PC-9 (cell line): ENCODE measurements at regions not wholly inside any gene's neighbourhood (a gene's known extent, or its start where the extent isn't known, plus 50 kb on each side); places are given as distances from the start of the nearest gene placed in this dataset.

ENCODE experiments used
- CTCF ChIP-seq: fragments of 200-600 bp; sonication (generic); conservative IDR thresholded peaks from 2 replicates; pipeline ENCODE4 v1.6.1; 2017; ENCODE audit warnings: mixed run types, antibody characterized with exemption, mild to moderate bottlenecking, moderate library complexity
- EZH2 ChIP-seq: fragments of 200-600 bp; sonication (generic); IDR thresholded peaks from 2 replicates; pipeline ENCODE4 v1.8.0; 2017; ENCODE audit warnings: antibody characterized with exemption, low read depth

GRCh38 chr5:159835548-159835947 is 80.7 kb upstream of the ADRA1B start:
- TF ChIP-seq CTCF, result no peak
- TF ChIP-seq EZH2, result no peak
